B cell (primary cell): ENCODE measurements at regions not wholly inside any gene's neighbourhood (a gene's known extent, or its start where the extent isn't known, plus 50 kb on each side); places are given as distances from the start of the nearest gene placed in this dataset.

Experiments used
- ATAC-seq: fragments of 200-7000 bp; cut with Tn5 transposase; one replicate; pipeline ENCODE4 v1.10.0; 2021; ENCODE audit warnings: low read depth, mild to moderate bottlenecking, moderate number of reproducible peaks, moderate library complexity
- CTCF ChIA-PET: fragments of 350-600 bp; sonication (Branson Sonifier 250); formaldehyde crosslinking; loops from one replicate; lab custom pipeline; 2021; ENCODE audit warnings: antibody characterized with exemption, inconsistent platforms; lab: Charles Lee
- POLR2A ChIA-PET: fragments of 350-600 bp; sonication (Branson Sonifier 250); formaldehyde crosslinking; loops from one replicate; lab custom pipeline; 2021; ENCODE audit warnings: antibody characterized with exemption; lab: Charles Lee
- DNase-seq: peaks from one replicate; pipeline ENCODE4 v3.0.0; 2013
- H2AFZ ChIP-seq: 2 replicates; pipeline ENCODE4 v1.6.1; 2012; ENCODE audit warnings: mild to moderate bottlenecking, low read depth, low read length; ENCODE audit not compliant: insufficient read depth, poor library complexity, severe bottlenecking
- H3K27ac ChIP-seq, 2 donors: 1 replicate in 1 of 2; 2 replicates in 1 of 2; pipeline ENCODE4 v1.5.1; 2012 to 2013; ENCODE audit warnings: low read length in 2 of 2, mild to moderate bottlenecking in 2 of 2, moderate library complexity in 1 of 2
- H3K27me3 ChIP-seq, 4 experiments: fragments of 200-600 bp in 1 of 4; sonication (generic) in 1 of 4; replicated peaks in 1 of 4; 1 replicate in 2 of 4; 2 replicates in 2 of 4; pipeline versions ENCODE4 v1.6.1 to v1.7.0; 2013 to 2016; ENCODE audit warnings: low read length in 3 of 4, mild to moderate bottlenecking in 2 of 4, mixed read lengths in 1 of 4, moderate library complexity in 1 of 4; ENCODE audit not compliant: insufficient read depth in 4 of 4, control insufficient read depth in 3 of 4; ENCODE audit errors: control extremely low read depth in 1 of 4
- H3K36me3 ChIP-seq, 2 experiments: replicated peaks in 1 of 2; 1 replicate in 1 of 2; 2 replicates in 1 of 2; pipeline versions ENCODE4 v1.6.1 to v1.7.1; 2013; ENCODE audit warnings: low read length in 1 of 2; ENCODE audit not compliant: insufficient read depth in 2 of 2, control insufficient read depth in 1 of 2; ENCODE audit errors: control extremely low read depth in 1 of 2, extremely low read depth in 1 of 2
- H3K4me1 ChIP-seq, 2 donors: fragments of 200-600 bp in 1 of 2; sonication (generic) in 1 of 2; 1 replicate in 1 of 2; 2 replicates in 1 of 2; pipeline versions ENCODE4 v1.5.1 to v1.6.1; 2013 to 2017; ENCODE audit warnings: low read length in 2 of 2; ENCODE audit not compliant: control insufficient read depth in 2 of 2, insufficient read depth in 2 of 2
- H3K4me2 ChIP-seq: replicated peaks from 2 replicates; pipeline ENCODE3; 2012; ENCODE audit warnings: mild to moderate bottlenecking, low read depth, low read length; ENCODE audit not compliant: poor library complexity, severe bottlenecking
- H3K4me3 ChIP-seq, 5 experiments: fragments of 200-600 bp in 1 of 5; sonication (generic) in 1 of 5; 1 replicate in 3 of 5; 2 replicates in 2 of 5; pipeline versions ENCODE4 v1.5.1 to v1.7.0; 2011 to 2016; ENCODE audit warnings: low read length in 4 of 5, mild to moderate bottlenecking in 4 of 5, low read depth in 2 of 5, control low read depth in 1 of 5, moderate library complexity in 1 of 5; ENCODE audit not compliant: insufficient read depth in 1 of 5; ENCODE audit errors: control extremely low read depth in 1 of 5, extremely low read depth in 1 of 5
- H3K79me2 ChIP-seq: fragments of 200-600 bp; sonication (generic); one replicate; pipeline ENCODE4 v1.6.0; 2016; ENCODE audit warnings: low read length; ENCODE audit not compliant: control insufficient read depth, insufficient read depth
- H3K9ac ChIP-seq: fragments of 200-600 bp; sonication (generic); 2 replicates; pipeline ENCODE4 v1.6.1; 2017; ENCODE audit warnings: mild to moderate bottlenecking, low read length, moderate library complexity
- H3K9me3 ChIP-seq, 3 donors: one replicate each; pipeline versions ENCODE4 v1.6.1 to v1.7.1; 2013; ENCODE audit warnings: low read length in 2 of 3; ENCODE audit not compliant: control insufficient read depth in 2 of 3, insufficient read depth in 1 of 3; ENCODE audit errors: control extremely low read depth in 1 of 3
- H4K20me1 ChIP-seq: 2 replicates; pipeline ENCODE4 v1.6.0; 2012; ENCODE audit warnings: mild to moderate bottlenecking, low read length; ENCODE audit not compliant: insufficient read depth, control insufficient read depth, poor library complexity, severe bottlenecking
- H3K27ac Mint-ChIP-seq: one replicate; pipeline ENCODE4 v1.8.0; 2021; ENCODE audit warnings: mixed read lengths
- H3K27me3 Mint-ChIP-seq: one replicate; pipeline ENCODE4 v1.8.0; 2021; ENCODE audit warnings: mixed read lengths
- H3K4me1 Mint-ChIP-seq: one replicate; pipeline ENCODE4 v1.8.0; 2021; ENCODE audit warnings: mixed read lengths
- H3K4me3 Mint-ChIP-seq: one replicate; pipeline ENCODE4 v1.8.0; 2021; ENCODE audit warnings: mixed read lengths
- H3K9me3 Mint-ChIP-seq: one replicate; pipeline ENCODE4 v1.8.0; 2022; ENCODE audit warnings: mixed read lengths; ENCODE audit not compliant: insufficient read depth
- CTCF ChIP-seq: fragments of 200-600 bp; IDR thresholded peaks from one replicate; pipeline ENCODE4 v1.8.0; 2022; ENCODE audit warnings: antibody characterized with exemption, mild to moderate bottlenecking
- EZH2 ChIP-seq: IDR thresholded peaks from 2 replicates; pipeline ENCODE4 v1.6.1; 2012; ENCODE audit warnings: borderline replicate concordance, low read depth, mild to moderate bottlenecking, moderate library complexity, low read length; ENCODE audit not compliant: insufficient read depth, poor library complexity, severe bottlenecking
- WGBS: methylation state at CpG from one replicate; pipeline ENCODE4 v1.1.5; 2013; ENCODE audit warnings: missing lambda C conversion rate; ENCODE audit not compliant: insufficient coverage; 5-methylcytosine and 5-hydroxymethylcytosine counted together
- intact Hi-C: fragments of 100-400 bp; cut with micrococcal nuclease; formaldehyde crosslinking; loops from one replicate; pipeline ENCODE4 v1.10.0; 2022

- H3K4me1 Mint-ChIP-seq, result no peaks in the 10 kb centered on the region
- DNase-seq, result no peak
- intact Hi-C loops, result no loop called here
- H3K9me3 Mint-ChIP-seq, result peaks cover 3% of the 10 kb centered on the region
- H3K9ac ChIP-seq, result no peak overlapping the region
- no peak overlapping the region for H3K27ac ChIP-seq
- WGBS, result no CpG with 5 or more reads among the region's 5 CpGs
- no peak overlapping the region for H2AFZ ChIP-seq
- no peaks in the 10 kb centered on the region for H4K20me1 ChIP-seq
- H3K4me2 ChIP-seq, result no peak overlapping the region
- H3K4me1 ChIP-seq, result no peaks in the 10 kb centered on the region
- H3K27me3 ChIP-seq, result no peaks in the 10 kb centered on the region
- TF ChIP-seq CTCF (no peak), EZH2 (no peak)
- no peaks in the 10 kb centered on the region for H3K9me3 ChIP-seq
- no peaks in the 10 kb centered on the region for H3K27me3 Mint-ChIP-seq
- POLR2A ChIA-PET, result no interaction called here
- H3K4me3 ChIP-seq, result no peak overlapping the region
- H3K79me2 ChIP-seq, result no peaks in the 10 kb centered on the region
- no peaks in the 10 kb centered on the region for H3K36me3 ChIP-seq
- H3K27ac Mint-ChIP-seq, result no peak overlapping the region
- no peak overlapping the region for H3K4me3 Mint-ChIP-seq
- no peak for ATAC-seq
- CTCF ChIA-PET, result no interaction called here
Observed at GRCh38 chrX:17922303-17922702, 61.2 kb upstream of the RAI2 start.

GRCh38 chrX:17919896-17920446 lies 58.9 kb upstream of the RAI2 start:
- CTCF ChIA-PET, result no interaction called here
- Mint-ChIP-seq H3K27ac (no peak overlapping the region), H3K4me1 (no peaks in the 10 kb centered on the region), H3K9me3 (no peaks in the 10 kb centered on the region), H3K27me3 (no peaks in the 10 kb centered on the region), H3K4me3 (no peak overlapping the region)
- POLR2A ChIA-PET, result no interaction called here
- Histone ChIP-seq H3K9me3 (no peaks in the 10 kb centered on the region), H3K27ac (no peak overlapping the region), H3K4me1 (no peaks in the 10 kb centered on the region), H4K20me1 (no peaks in the 10 kb centered on the region), H3K4me2 (no peak overlapping the region), H3K36me3 (no peaks in the 10 kb centered on the region), H3K4me3 (no peak overlapping the region), H3K79me2 (no peaks in the 10 kb centered on the region), H3K27me3 (no peaks in the 10 kb centered on the region), H2AFZ (no peak overlapping the region), H3K9ac (no peak overlapping the region)
- TF ChIP-seq EZH2 (no peak), CTCF (no peak)
- DNase-seq (no peak), ATAC-seq (no peak)
- WGBS, result 60% methylated on average over 1 of the region's 6 CpGs
- intact Hi-C loops, result no loop called here
